CD14-positive monocyte (primary cell): ENCODE measurements at regions not wholly inside any gene's neighbourhood (a gene's known extent, or its start where the extent isn't known, plus 50 kb on each side); places are given as distances from the start of the nearest gene placed in this dataset.
"Not testable (repeated sequence)": the region's sequence is repeated elsewhere in the genome, so short reads cannot be mapped to it uniquely, and the experiment has no call there.

ENCODE experiments used
- DNase-seq, 3 donors: peaks; one replicate each; pipeline ENCODE4 v3.0.0-alpha.2; 2011 to 2022
- H2AFZ ChIP-seq: 2 replicates; pipeline ENCODE4 v1.6.0; 2012; ENCODE audit warnings: mild to moderate bottlenecking, low read depth, low read length, inconsistent platforms; ENCODE audit not compliant: insufficient read depth, poor library complexity, severe bottlenecking
- H3K27ac ChIP-seq, 2 donors: 1 replicate in 1 of 2; 2 replicates in 1 of 2; pipeline ENCODE4 v1.5.1; 2012 to 2013; ENCODE audit warnings: low read length in 2 of 2, control low read depth in 1 of 2, inconsistent platforms in 1 of 2, low read depth in 1 of 2, mild to moderate bottlenecking in 1 of 2
- H3K27me3 ChIP-seq, 2 donors: one replicate each; pipeline versions ENCODE4 v1.6.0 to v1.6.1; 2011 to 2013; ENCODE audit warnings: low read length in 2 of 2; ENCODE audit not compliant: control insufficient read depth in 2 of 2, insufficient read depth in 2 of 2
- H3K36me3 ChIP-seq, 2 donors: replicated peaks in 1 of 2; 1 replicate in 1 of 2; 2 replicates in 1 of 2; pipeline versions ENCODE4 v1.5.1 to v1.6.1; 2012 to 2013; ENCODE audit warnings: low read length in 2 of 2, control low read depth in 1 of 2, inconsistent platforms in 1 of 2, mild to moderate bottlenecking in 1 of 2; ENCODE audit not compliant: insufficient read depth in 2 of 2, control insufficient read depth in 1 of 2
- H3K4me1 ChIP-seq, 2 donors: 1 replicate in 1 of 2; 2 replicates in 1 of 2; pipeline versions ENCODE4 v1.5.1 to v1.6.1; 2012 to 2013; ENCODE audit warnings: low read length in 2 of 2, control low read depth in 1 of 2, inconsistent platforms in 1 of 2, mild to moderate bottlenecking in 1 of 2, moderate library complexity in 1 of 2; ENCODE audit not compliant: insufficient read depth in 2 of 2, control insufficient read depth in 1 of 2
- H3K4me2 ChIP-seq: replicated peaks from 2 replicates; pipeline ENCODE3; 2012; ENCODE audit warnings: low read length, moderate library complexity, mild to moderate bottlenecking; ENCODE audit not compliant: poor library complexity, severe bottlenecking; ENCODE audit errors: extremely low read depth
- H3K4me3 ChIP-seq, 3 experiments: fragments of 200-600 bp in 1 of 3; sonication (generic) in 1 of 3; replicated peaks in 1 of 3; 1 replicate in 2 of 3; 2 replicates in 1 of 3; pipeline ENCODE4 v1.5.1; 2011 to 2013; ENCODE audit warnings: low read length in 3 of 3, mild to moderate bottlenecking in 3 of 3, control low read depth in 2 of 3, low read depth in 2 of 3, inconsistent platforms in 1 of 3, moderate library complexity in 1 of 3
- H3K79me2 ChIP-seq: 2 replicates; pipeline ENCODE4 v1.6.0; 2012; ENCODE audit warnings: mild to moderate bottlenecking, control low read depth, inconsistent platforms, low read length, moderate library complexity; ENCODE audit not compliant: insufficient read depth
- H3K9ac ChIP-seq: 2 replicates; pipeline ENCODE4 v1.6.0; 2017; ENCODE audit warnings: low read length, mild to moderate bottlenecking; ENCODE audit not compliant: insufficient read depth, poor library complexity, severe bottlenecking
- H3K9me3 ChIP-seq, 2 donors: replicated peaks in 1 of 2; 1 replicate in 1 of 2; 2 replicates in 1 of 2; pipeline versions ENCODE4 v1.5.1 to v1.6.1; 2012 to 2013; ENCODE audit warnings: low read length in 2 of 2, control low read depth in 1 of 2; ENCODE audit not compliant: control insufficient read depth in 1 of 2, insufficient read depth in 1 of 2
- H4K20me1 ChIP-seq: 2 replicates; pipeline ENCODE4 v1.6.0; 2012; ENCODE audit warnings: mild to moderate bottlenecking, low read length, control low read depth, moderate library complexity; ENCODE audit not compliant: insufficient read depth
- H3K27ac Mint-ChIP-seq, 7 donors: one replicate each; pipeline ENCODE4 v1.8.0; 2020; ENCODE audit warnings: mild to moderate bottlenecking in 7 of 7, mixed read lengths in 7 of 7, moderate library complexity in 6 of 7, inconsistent platforms in 2 of 7
- H3K27me3 Mint-ChIP-seq, 3 donors: one replicate each; pipeline ENCODE4 v1.8.0; 2021 to 2022; ENCODE audit warnings: low read depth in 3 of 3, mild to moderate bottlenecking in 3 of 3, mixed read lengths in 3 of 3, moderate library complexity in 3 of 3, inconsistent platforms in 1 of 3
- H3K36me3 Mint-ChIP-seq, 2 donors: one replicate each; pipeline ENCODE4 v1.8.0; 2020; ENCODE audit warnings: mixed read lengths in 2 of 2, inconsistent platforms in 1 of 2, mild to moderate bottlenecking in 1 of 2
- H3K4me1 Mint-ChIP-seq: one replicate; pipeline ENCODE4 v1.8.0; 2020; ENCODE audit warnings: mild to moderate bottlenecking, mixed read lengths
- H3K4me3 Mint-ChIP-seq, 2 donors: one replicate each; pipeline ENCODE4 v1.8.0; 2020; ENCODE audit warnings: mild to moderate bottlenecking in 2 of 2, mixed read lengths in 2 of 2, moderate library complexity in 1 of 2
- H3K9me3 Mint-ChIP-seq, 7 donors: one replicate each; pipeline ENCODE4 v1.8.0; 2020 to 2022; ENCODE audit warnings: mixed read lengths in 7 of 7, mild to moderate bottlenecking in 6 of 7, moderate library complexity in 6 of 7, inconsistent platforms in 2 of 7
- CTCF ChIP-seq: fragments of 200-600 bp; IDR thresholded peaks from one replicate; pipeline ENCODE4 v1.8.0; 2022; ENCODE audit warnings: antibody characterized with exemption, mild to moderate bottlenecking
- WGBS: methylation state at CpG from one replicate; pipeline ENCODE4 v1.1.5; 2013; ENCODE audit warnings: missing lambda C conversion rate; ENCODE audit not compliant: insufficient coverage; 5-methylcytosine and 5-hydroxymethylcytosine counted together
- intact Hi-C, 2 donors: fragments of 100-400 bp; cut with micrococcal nuclease; formaldehyde crosslinking; loops; one replicate each; pipeline versions ENCODE4 v1.15.0 to v1.15.1; 2023

- Histone ChIP-seq H3K4me2 (no peak overlapping the region), H3K9ac (no peak overlapping the region), H2AFZ (no peak overlapping the region), H3K27ac (no peak overlapping the region), H4K20me1 (no peaks in the 10 kb centered on the region), H3K79me2 (no peaks in the 10 kb centered on the region), H3K4me1 (no peaks in the 10 kb centered on the region), H3K9me3 (peaks cover 0 to 3% of the 10 kb centered on the region in 2 donors), H3K36me3 (no peaks in the 10 kb centered on the region), H3K4me3 (no peak overlapping the region), H3K27me3 (no peaks in the 10 kb centered on the region)
- peaks cover 0 to 2% (median 0%) of the 10 kb centered on the region in 3 donors for H3K27me3 Mint-ChIP-seq
- no peak overlapping the region for H3K4me3 Mint-ChIP-seq
- H3K36me3 Mint-ChIP-seq = no peaks in the 10 kb centered on the region
- no peak for DNase-seq
- no peak for TF ChIP-seq CTCF
- intact Hi-C loops = no loop called here
- H3K4me1 Mint-ChIP-seq = no peaks in the 10 kb centered on the region
- H3K27ac Mint-ChIP-seq = no peak overlapping the region
- H3K9me3 Mint-ChIP-seq = peaks cover 0 to 9% (median 4%) of the 10 kb centered on the region in 7 donors
- WGBS = no CpG with 5 or more reads among the region's 3 CpGs
These were observed 79.2 kb upstream of the LRCH1 start for GRCh38 chr13:46473806-46474205.

- no peak overlapping the region for H3K4me3 Mint-ChIP-seq
- H3K27ac Mint-ChIP-seq = peak overlapping the region in 1 of 7 donors; percentile 40
- Histone ChIP-seq H3K9ac (no peak overlapping the region), H3K4me2 (no peak overlapping the region), H3K79me2 (no peaks in the 10 kb centered on the region), H3K9me3 (peaks cover 0 to 2% of the 10 kb centered on the region in 2 donors), H4K20me1 (no peaks in the 10 kb centered on the region), H3K27ac (no peak overlapping the region), H3K36me3 (no peaks in the 10 kb centered on the region), H3K27me3 (no peaks in the 10 kb centered on the region), H3K4me1 (no peaks in the 10 kb centered on the region), H3K4me3 (no peak overlapping the region), H2AFZ (no peak overlapping the region)
- intact Hi-C loops = no loop called here
- H3K36me3 Mint-ChIP-seq = no peaks in the 10 kb centered on the region
- no peak for DNase-seq
- H3K9me3 Mint-ChIP-seq = peaks cover 0 to 4% (median 0%) of the 10 kb centered on the region in 7 donors
- TF ChIP-seq CTCF = no peak
- no peaks in the 10 kb centered on the region for H3K4me1 Mint-ChIP-seq
- WGBS = 85% methylated on average over 5 of the region's 5 CpGs
- H3K27me3 Mint-ChIP-seq = peaks cover 0 to 2% (median 0%) of the 10 kb centered on the region in 3 donors
These were observed 80.6 kb upstream of the LRCH1 start for GRCh38 chr13:46472384-46472783.

- H3K27ac Mint-ChIP-seq, H2AFZ ChIP-seq, H3K36me3 ChIP-seq, H3K27me3 Mint-ChIP-seq, H3K9me3 Mint-ChIP-seq, H3K9me3 ChIP-seq, DNase-seq, H4K20me1 ChIP-seq, H3K4me3 ChIP-seq, H3K4me2 ChIP-seq, H3K27ac ChIP-seq, H3K36me3 Mint-ChIP-seq, H3K4me3 Mint-ChIP-seq, H3K4me1 Mint-ChIP-seq, H3K79me2 ChIP-seq, intact Hi-C loops, H3K4me1 ChIP-seq, H3K9ac ChIP-seq, H3K27me3 ChIP-seq: not testable (repeated sequence)
- WGBS = 100% methylated on average over 4 of the region's 12 CpGs
These were observed 82.6 kb upstream of the RUBCNL start for GRCh38 chr13:46469699-46470098.
